Liver (tissue), 8 donors: ENCODE measurements at regions not wholly inside any gene's neighbourhood (a gene's known extent, or its start where the extent isn't known, plus 50 kb on each side); places are given as distances from the start of the nearest gene placed in this dataset.

Experiments
- DNase-seq: peaks from one replicate; pipeline ENCODE4 v3.0.0-alpha.2; 2017; ENCODE audit warnings: low spot score
- H3K27ac ChIP-seq, 2 donors: one replicate each; pipeline ENCODE4 v1.7.0; 2013; ENCODE audit warnings: inconsistent platforms in 2 of 2, low read length in 2 of 2, control low read depth in 1 of 2, low read depth in 1 of 2, mild to moderate bottlenecking in 1 of 2
- H3K27me3 ChIP-seq, 4 donors: one replicate each; pipeline versions ENCODE4 v1.6.1 to v1.7.0; 2013; ENCODE audit warnings: low read length in 3 of 4, inconsistent platforms in 1 of 4, mild to moderate bottlenecking in 1 of 4, moderate library complexity in 1 of 4; ENCODE audit not compliant: control insufficient read depth in 4 of 4, insufficient read depth in 4 of 4
- H3K36me3 ChIP-seq, 4 donors: one replicate each; pipeline versions ENCODE4 v1.6.1 to v1.7.0; 2013; ENCODE audit warnings: low read length in 3 of 4, mild to moderate bottlenecking in 3 of 4, low read depth in 1 of 4, moderate library complexity in 1 of 4; ENCODE audit not compliant: control insufficient read depth in 4 of 4, insufficient read depth in 3 of 4
- H3K4me1 ChIP-seq, 4 donors: one replicate each; pipeline versions ENCODE4 v1.6.1 to v1.7.0; 2013; ENCODE audit warnings: low read length in 3 of 4, mild to moderate bottlenecking in 3 of 4, moderate library complexity in 1 of 4; ENCODE audit not compliant: control insufficient read depth in 4 of 4, insufficient read depth in 4 of 4
- H3K4me3 ChIP-seq, 3 donors: one replicate each; pipeline versions ENCODE4 v1.6.1 to v1.7.0; 2013; ENCODE audit warnings: low read length in 3 of 3, control low read depth in 1 of 3, low read depth in 1 of 3, mild to moderate bottlenecking in 1 of 3
- H3K9ac ChIP-seq, 2 donors: one replicate each; pipeline ENCODE4 v1.7.0; 2013; ENCODE audit warnings: low read length in 2 of 2, mild to moderate bottlenecking in 2 of 2, moderate library complexity in 2 of 2, control low read depth in 1 of 2, low read depth in 1 of 2
- H3K9me3 ChIP-seq, 4 donors: one replicate each; pipeline versions ENCODE4 v1.6.1 to v1.7.0; 2013; ENCODE audit warnings: low read length in 3 of 4; ENCODE audit not compliant: control insufficient read depth in 4 of 4
- FOXA2 ChIP-seq: IDR thresholded peaks from 2 replicates; pipeline ENCODE4 v1.6.1; 2016; ENCODE audit warnings: antibody characterized with exemption
- GABPA ChIP-seq, 2 donors: IDR thresholded peaks in 1 of 2; conservative IDR thresholded peaks in 1 of 2; 2 replicates each; pipeline ENCODE4 v1.6.1; 2016; ENCODE audit warnings: antibody characterized with exemption in 2 of 2, mild to moderate bottlenecking in 1 of 2, moderate library complexity in 1 of 2
- HNF4A ChIP-seq, 2 donors: conservative IDR thresholded peaks; 2 replicates each; pipeline ENCODE4 v1.6.1; 2016; ENCODE audit warnings: antibody characterized with exemption in 2 of 2, mild to moderate bottlenecking in 2 of 2
- RXRA ChIP-seq, 2 donors: IDR thresholded peaks; 2 replicates each; pipeline ENCODE4 v1.6.1; 2017 to 2018; ENCODE audit warnings: antibody characterized with exemption in 2 of 2, mild to moderate bottlenecking in 1 of 2
- TAF1 ChIP-seq: conservative IDR thresholded peaks from 2 replicates; pipeline ENCODE4 v1.6.1; 2016; ENCODE audit warnings: antibody characterized with exemption, mild to moderate bottlenecking
- WGBS: extraction: QIAGEN DNeasy Blood & Tissue Kit; methylation state at CpG from one replicate; pipeline ENCODE4 v1.1.7; 2013; 5-methylcytosine and 5-hydroxymethylcytosine counted together
- TF ChIP-seq, protein P1 (sequence below): fragments of 150-350 bp; IDR thresholded peaks from 2 replicates; pipeline ENCODE4 v1.5.1; 2017; ENCODE audit warnings: improper control_type of control experiment, low read depth, low read length; ENCODE audit not compliant: missing input control
- TF ChIP-seq, protein P2 (sequence below): IDR thresholded peaks from 2 replicates; pipeline ENCODE4 v1.6.1; 2016; ENCODE audit warnings: antibody characterized with exemption
- TF ChIP-seq, protein P3 (sequence below): IDR thresholded peaks from 2 replicates; pipeline ENCODE4 v1.6.1; 2016; ENCODE audit warnings: antibody characterized with exemption
- TF ChIP-seq, protein P4 (sequence below): IDR thresholded peaks from 2 replicates; pipeline ENCODE4 v1.6.1; 2016; ENCODE audit warnings: antibody characterized with exemption, mild to moderate bottlenecking
- donor health status: healthy.
- donor health status: healthy.
- donor health status: healthy.
- donor health status: healthy.
- donor health status: healthy.

DNA sequence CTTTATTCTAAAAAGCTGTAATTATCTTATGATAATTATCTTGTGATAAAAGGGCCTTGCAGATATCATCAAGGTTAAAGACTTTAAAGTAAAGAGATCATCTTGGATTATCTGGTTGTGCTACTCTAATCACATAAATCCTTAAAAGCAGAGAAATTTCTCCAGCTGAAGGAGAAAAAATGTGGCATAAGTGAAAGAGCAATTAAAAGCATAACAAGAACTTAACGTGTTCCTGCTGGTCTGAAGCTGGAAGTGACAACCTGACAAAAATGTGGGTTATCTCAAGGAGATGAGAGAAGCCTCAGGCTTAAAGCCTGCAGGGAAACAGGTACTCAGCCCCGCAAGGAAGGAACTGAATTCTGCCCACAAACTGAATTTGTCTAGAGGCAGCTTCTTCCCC lies 449.1 kb upstream of the NDST4 start:
- TF ChIP-seq FOXA2 (no peak), GABPA (IDR thresholded peaks at IDR 0.05 in 1 of 2, conservative IDR thresholded peaks at IDR 0.05 in 1 of 2) (no peak), HNF4A (conservative IDR thresholded peaks at IDR 0.05) (no peak)
- TF ChIP-seq, protein P1, sequence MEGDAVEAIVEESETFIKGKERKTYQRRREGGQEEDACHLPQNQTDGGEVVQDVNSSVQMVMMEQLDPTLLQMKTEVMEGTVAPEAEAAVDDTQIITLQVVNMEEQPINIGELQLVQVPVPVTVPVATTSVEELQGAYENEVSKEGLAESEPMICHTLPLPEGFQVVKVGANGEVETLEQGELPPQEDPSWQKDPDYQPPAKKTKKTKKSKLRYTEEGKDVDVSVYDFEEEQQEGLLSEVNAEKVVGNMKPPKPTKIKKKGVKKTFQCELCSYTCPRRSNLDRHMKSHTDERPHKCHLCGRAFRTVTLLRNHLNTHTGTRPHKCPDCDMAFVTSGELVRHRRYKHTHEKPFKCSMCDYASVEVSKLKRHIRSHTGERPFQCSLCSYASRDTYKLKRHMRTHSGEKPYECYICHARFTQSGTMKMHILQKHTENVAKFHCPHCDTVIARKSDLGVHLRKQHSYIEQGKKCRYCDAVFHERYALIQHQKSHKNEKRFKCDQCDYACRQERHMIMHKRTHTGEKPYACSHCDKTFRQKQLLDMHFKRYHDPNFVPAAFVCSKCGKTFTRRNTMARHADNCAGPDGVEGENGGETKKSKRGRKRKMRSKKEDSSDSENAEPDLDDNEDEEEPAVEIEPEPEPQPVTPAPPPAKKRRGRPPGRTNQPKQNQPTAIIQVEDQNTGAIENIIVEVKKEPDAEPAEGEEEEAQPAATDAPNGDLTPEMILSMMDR: no peak
- TF ChIP-seq, protein P2, sequence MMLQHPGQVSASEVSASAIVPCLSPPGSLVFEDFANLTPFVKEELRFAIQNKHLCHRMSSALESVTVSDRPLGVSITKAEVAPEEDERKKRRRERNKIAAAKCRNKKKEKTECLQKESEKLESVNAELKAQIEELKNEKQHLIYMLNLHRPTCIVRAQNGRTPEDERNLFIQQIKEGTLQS: no peak
- H3K27me3 ChIP-seq: no peaks in the 10 kb centered on the region
- H3K4me3 ChIP-seq: no peak overlapping the region
- H3K36me3 ChIP-seq: no peaks in the 10 kb centered on the region
- H3K9ac ChIP-seq: no peak overlapping the region
- no peaks in the 10 kb centered on the region for H3K9me3 ChIP-seq
- no peaks in the 10 kb centered on the region for H3K4me1 ChIP-seq
- H3K27ac ChIP-seq: no peak overlapping the region
- 24% methylated on average over 2 of the region's 2 CpGs for WGBS
- no peak for DNase-seq

DNA sequence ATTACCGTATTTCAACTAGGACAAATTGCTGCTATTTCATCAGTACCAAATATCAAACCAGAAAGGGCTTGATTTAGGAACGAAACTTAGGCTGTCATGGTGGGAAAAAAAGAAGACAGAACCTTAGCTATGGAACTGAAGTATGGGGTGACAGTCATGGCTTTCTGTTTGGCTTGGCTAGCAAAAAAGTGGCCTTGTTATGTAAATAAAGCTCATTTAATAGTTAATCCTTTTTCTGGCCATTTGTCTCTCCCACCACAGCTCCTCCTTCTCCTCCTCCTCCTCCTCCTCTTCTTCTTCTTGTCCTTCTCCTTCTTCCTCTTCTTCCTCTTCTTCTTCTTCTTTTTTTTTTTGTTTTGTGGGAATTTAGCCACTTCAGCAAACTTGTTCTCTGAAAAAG lies 434.7 kb upstream of the NDST4 start:
- Histone ChIP-seq H3K4me3 (no peak overlapping the region), H3K27ac (no peak overlapping the region), H3K9me3 (no peaks in the 10 kb centered on the region), H3K9ac (no peak overlapping the region), H3K4me1 (no peaks in the 10 kb centered on the region), H3K36me3 (no peaks in the 10 kb centered on the region), H3K27me3 (no peaks in the 10 kb centered on the region)
- no peak for DNase-seq
- TF ChIP-seq GABPA (IDR thresholded peaks at IDR 0.05 in 1 of 2, conservative IDR thresholded peaks at IDR 0.05 in 1 of 2): no peak
- no peak for TF ChIP-seq RXRA (IDR thresholded peaks at IDR 0.05)
- TF ChIP-seq, protein P1: no peak
- TF ChIP-seq, protein P3, sequence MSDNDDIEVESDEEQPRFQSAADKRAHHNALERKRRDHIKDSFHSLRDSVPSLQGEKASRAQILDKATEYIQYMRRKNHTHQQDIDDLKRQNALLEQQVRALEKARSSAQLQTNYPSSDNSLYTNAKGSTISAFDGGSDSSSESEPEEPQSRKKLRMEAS: no peak
- no peak for TF ChIP-seq TAF1
- TF ChIP-seq, protein P4, sequence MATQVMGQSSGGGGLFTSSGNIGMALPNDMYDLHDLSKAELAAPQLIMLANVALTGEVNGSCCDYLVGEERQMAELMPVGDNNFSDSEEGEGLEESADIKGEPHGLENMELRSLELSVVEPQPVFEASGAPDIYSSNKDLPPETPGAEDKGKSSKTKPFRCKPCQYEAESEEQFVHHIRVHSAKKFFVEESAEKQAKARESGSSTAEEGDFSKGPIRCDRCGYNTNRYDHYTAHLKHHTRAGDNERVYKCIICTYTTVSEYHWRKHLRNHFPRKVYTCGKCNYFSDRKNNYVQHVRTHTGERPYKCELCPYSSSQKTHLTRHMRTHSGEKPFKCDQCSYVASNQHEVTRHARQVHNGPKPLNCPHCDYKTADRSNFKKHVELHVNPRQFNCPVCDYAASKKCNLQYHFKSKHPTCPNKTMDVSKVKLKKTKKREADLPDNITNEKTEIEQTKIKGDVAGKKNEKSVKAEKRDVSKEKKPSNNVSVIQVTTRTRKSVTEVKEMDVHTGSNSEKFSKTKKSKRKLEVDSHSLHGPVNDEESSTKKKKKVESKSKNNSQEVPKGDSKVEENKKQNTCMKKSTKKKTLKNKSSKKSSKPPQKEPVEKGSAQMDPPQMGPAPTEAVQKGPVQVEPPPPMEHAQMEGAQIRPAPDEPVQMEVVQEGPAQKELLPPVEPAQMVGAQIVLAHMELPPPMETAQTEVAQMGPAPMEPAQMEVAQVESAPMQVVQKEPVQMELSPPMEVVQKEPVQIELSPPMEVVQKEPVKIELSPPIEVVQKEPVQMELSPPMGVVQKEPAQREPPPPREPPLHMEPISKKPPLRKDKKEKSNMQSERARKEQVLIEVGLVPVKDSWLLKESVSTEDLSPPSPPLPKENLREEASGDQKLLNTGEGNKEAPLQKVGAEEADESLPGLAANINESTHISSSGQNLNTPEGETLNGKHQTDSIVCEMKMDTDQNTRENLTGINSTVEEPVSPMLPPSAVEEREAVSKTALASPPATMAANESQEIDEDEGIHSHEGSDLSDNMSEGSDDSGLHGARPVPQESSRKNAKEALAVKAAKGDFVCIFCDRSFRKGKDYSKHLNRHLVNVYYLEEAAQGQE: no peak
- TF ChIP-seq HNF4A (conservative IDR thresholded peaks at IDR 0.05): no peak
- TF ChIP-seq, protein P2: no peak
- 80% methylated on average over 2 of the region's 2 CpGs for WGBS
